ENCODE measurements at regions not wholly inside any gene's neighbourhood (a gene's known extent, or its start where the extent isn't known, plus 50 kb on each side); places are given as distances from the start of the nearest gene placed in this dataset.

GRCh38 chr20:11822540-11822794, 95.2 kb upstream of the BTBD3 start:
- no peak overlapping the region for H3K27ac ChIP-seq (ENCODE audit: low read depth, low read length)
- H3K9ac ChIP-seq (ENCODE audit: low read length in 5 of 5), result no peak overlapping the region
- H3K36me3 ChIP-seq (ENCODE audit: control insufficient read depth in 5 of 5, insufficient read depth in 5 of 5, low read length in 5 of 5), result no peaks in the 10 kb centered on the region
- H3K4me3 ChIP-seq (ENCODE audit: low read depth in 1 of 5, low read length in 5 of 5), result no peak overlapping the region
- H3K4me1 ChIP-seq (ENCODE audit: control insufficient read depth in 5 of 5, insufficient read depth in 5 of 5, low read length in 5 of 5), result no peaks in the 10 kb centered on the region
- no peaks in the 10 kb centered on the region for H3K9me3 ChIP-seq (ENCODE audit: control insufficient read depth in 5 of 5, low read length in 5 of 5)
- no peaks in the 10 kb centered on the region for H3K27me3 ChIP-seq (ENCODE audit: control insufficient read depth in 5 of 5, insufficient read depth in 4 of 5, low read length in 5 of 5)

DNA sequence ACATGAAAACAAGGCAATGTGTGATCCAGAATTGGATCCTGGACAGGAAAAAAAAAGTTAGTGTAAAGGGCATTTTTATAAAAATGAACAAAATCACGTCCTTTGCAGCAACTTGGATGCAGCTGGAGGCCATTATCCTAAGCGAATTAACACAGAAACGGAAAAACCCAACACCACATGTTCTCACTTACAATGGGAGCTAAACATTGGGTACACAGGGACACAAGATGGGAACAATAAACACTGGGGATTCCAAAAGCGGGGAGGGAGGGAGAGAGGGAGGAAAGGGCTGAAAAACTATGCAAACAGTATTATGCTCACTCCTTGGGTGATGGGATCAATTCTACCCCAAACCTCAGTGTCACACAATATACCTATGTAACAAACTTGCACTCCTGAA, 91.4 kb upstream of the BTBD3 start:
- H3K4me1 ChIP-seq (ENCODE audit: control insufficient read depth in 5 of 5, insufficient read depth in 5 of 5, low read length in 5 of 5), result no peaks in the 10 kb centered on the region
- H3K27me3 ChIP-seq (ENCODE audit: control insufficient read depth in 5 of 5, insufficient read depth in 4 of 5, low read length in 5 of 5), result no peaks in the 10 kb centered on the region
- H3K4me3 ChIP-seq (ENCODE audit: low read depth in 1 of 5, low read length in 5 of 5), result no peak overlapping the region
- H3K9me3 ChIP-seq (ENCODE audit: control insufficient read depth in 5 of 5, low read length in 5 of 5), result no peaks in the 10 kb centered on the region
- H3K27ac ChIP-seq (ENCODE audit: low read depth, low read length), result no peak overlapping the region
- H3K9ac ChIP-seq (ENCODE audit: low read length in 5 of 5), result no peak overlapping the region
- H3K36me3 ChIP-seq (ENCODE audit: control insufficient read depth in 5 of 5, insufficient read depth in 5 of 5, low read length in 5 of 5), result no peaks in the 10 kb centered on the region

- Histone ChIP-seq H3K9me3 (ENCODE audit: control insufficient read depth in 5 of 5, low read length in 5 of 5) (peaks cover 0 to 7% (median 4%) of the 10 kb centered on the region in 5 donors), H3K4me1 (ENCODE audit: control insufficient read depth in 5 of 5, insufficient read depth in 5 of 5, low read length in 5 of 5) (no peaks in the 10 kb centered on the region), H3K27me3 (ENCODE audit: control insufficient read depth in 5 of 5, insufficient read depth in 4 of 5, low read length in 5 of 5) (no peaks in the 10 kb centered on the region), H3K36me3 (ENCODE audit: control insufficient read depth in 5 of 5, insufficient read depth in 5 of 5, low read length in 5 of 5) (no peaks in the 10 kb centered on the region), H3K27ac (ENCODE audit: low read depth, low read length) (no peak overlapping the region), H3K4me3 (ENCODE audit: low read depth in 1 of 5, low read length in 5 of 5) (no peak overlapping the region), H3K9ac (ENCODE audit: low read length in 5 of 5) (no peak overlapping the region)
Measured at GRCh38 chr20:11832397-11832796, 85.3 kb upstream of the BTBD3 start.

DNA sequence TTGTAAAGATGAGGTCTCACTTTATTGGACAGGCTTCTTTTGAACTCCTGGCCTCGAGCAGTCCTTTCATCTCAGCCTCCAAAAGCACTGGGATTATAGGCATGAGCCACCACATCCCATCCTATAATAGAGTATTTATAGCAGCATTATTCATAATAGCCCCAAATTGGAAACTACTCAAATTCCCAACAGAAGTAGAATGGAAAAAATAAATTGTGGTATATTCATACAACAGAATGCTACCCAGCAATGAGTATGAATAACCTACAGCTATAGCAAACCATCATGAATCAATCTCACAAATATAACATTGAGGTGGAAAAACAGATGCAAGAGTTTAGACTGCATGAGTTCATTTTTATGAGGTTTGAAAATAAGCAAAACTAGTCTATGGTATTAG, 84.8 kb upstream of the BTBD3 start:
- no peaks in the 10 kb centered on the region for H3K4me1 ChIP-seq (ENCODE audit: control insufficient read depth in 5 of 5, insufficient read depth in 5 of 5, low read length in 5 of 5)

GRCh38 chr20:11833825-11834224, 83.9 kb upstream of the BTBD3 start:
- Histone ChIP-seq H3K4me3 (ENCODE audit: low read depth in 1 of 5, low read length in 5 of 5) (no peak overlapping the region), H3K9me3 (ENCODE audit: control insufficient read depth in 5 of 5, low read length in 5 of 5) (peaks cover 0 to 7% (median 4%) of the 10 kb centered on the region in 5 donors), H3K27ac (ENCODE audit: low read depth, low read length) (no peak overlapping the region), H3K4me1 (ENCODE audit: control insufficient read depth in 5 of 5, insufficient read depth in 5 of 5, low read length in 5 of 5) (no peaks in the 10 kb centered on the region), H3K9ac (ENCODE audit: low read length in 5 of 5) (no peak overlapping the region), H3K27me3 (ENCODE audit: control insufficient read depth in 5 of 5, insufficient read depth in 4 of 5, low read length in 5 of 5) (no peaks in the 10 kb centered on the region), H3K36me3 (ENCODE audit: control insufficient read depth in 5 of 5, insufficient read depth in 5 of 5, low read length in 5 of 5) (no peaks in the 10 kb centered on the region)

More for the DNA sequence above, 84.8 kb upstream of the BTBD3 start:
- H3K27ac ChIP-seq (ENCODE audit: low read depth, low read length), result no peak overlapping the region
- no peaks in the 10 kb centered on the region for H3K36me3 ChIP-seq (ENCODE audit: control insufficient read depth in 5 of 5, insufficient read depth in 5 of 5, low read length in 5 of 5)
- peaks cover 0 to 7% (median 4%) of the 10 kb centered on the region in 5 donors for H3K9me3 ChIP-seq (ENCODE audit: control insufficient read depth in 5 of 5, low read length in 5 of 5)
- H3K27me3 ChIP-seq (ENCODE audit: control insufficient read depth in 5 of 5, insufficient read depth in 4 of 5, low read length in 5 of 5), result no peaks in the 10 kb centered on the region
- no peak overlapping the region for H3K9ac ChIP-seq (ENCODE audit: low read length in 5 of 5)
- H3K4me3 ChIP-seq (ENCODE audit: low read depth in 1 of 5, low read length in 5 of 5), result no peak overlapping the region

DNA sequence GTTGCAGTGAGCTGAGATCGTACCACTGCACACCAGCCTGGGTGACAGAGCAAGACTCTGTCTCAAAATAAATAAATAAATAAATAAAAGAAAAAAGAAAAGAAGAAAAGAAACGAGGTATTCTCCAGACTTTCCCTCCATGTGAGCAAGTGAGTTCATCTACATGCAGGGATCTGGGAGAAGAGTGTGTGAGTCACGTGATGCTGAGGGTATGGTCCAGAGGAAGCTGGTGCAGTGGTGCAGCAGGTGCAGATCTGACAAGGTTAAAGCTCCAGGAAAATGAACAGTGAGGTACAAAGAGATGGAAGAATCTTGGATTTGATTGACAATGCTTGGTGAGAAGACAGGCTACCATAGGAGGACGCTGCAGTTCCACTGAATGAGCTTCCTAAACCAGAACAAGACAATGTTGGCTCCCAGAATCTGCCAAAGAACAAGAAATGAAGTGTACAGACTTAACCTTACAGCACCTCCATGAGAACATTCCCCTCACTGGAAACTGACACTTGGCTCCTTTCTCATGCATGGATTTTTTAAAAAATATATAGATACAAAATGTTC, 79.5 kb upstream of the BTBD3 start:
- Histone ChIP-seq H3K9me3 (ENCODE audit: control insufficient read depth in 5 of 5, low read length in 5 of 5) (peaks cover 0 to 7% (median 4%) of the 10 kb centered on the region in 5 donors), H3K27me3 (ENCODE audit: control insufficient read depth in 5 of 5, insufficient read depth in 4 of 5, low read length in 5 of 5) (no peaks in the 10 kb centered on the region), H3K27ac (ENCODE audit: low read depth, low read length) (no peak overlapping the region), H3K9ac (ENCODE audit: low read length in 5 of 5) (no peak overlapping the region), H3K36me3 (ENCODE audit: control insufficient read depth in 5 of 5, insufficient read depth in 5 of 5, low read length in 5 of 5) (no peaks in the 10 kb centered on the region), H3K4me1 (ENCODE audit: control insufficient read depth in 5 of 5, insufficient read depth in 5 of 5, low read length in 5 of 5) (no peaks in the 10 kb centered on the region), H3K4me3 (ENCODE audit: low read depth in 1 of 5, low read length in 5 of 5) (no peak overlapping the region)

DNA sequence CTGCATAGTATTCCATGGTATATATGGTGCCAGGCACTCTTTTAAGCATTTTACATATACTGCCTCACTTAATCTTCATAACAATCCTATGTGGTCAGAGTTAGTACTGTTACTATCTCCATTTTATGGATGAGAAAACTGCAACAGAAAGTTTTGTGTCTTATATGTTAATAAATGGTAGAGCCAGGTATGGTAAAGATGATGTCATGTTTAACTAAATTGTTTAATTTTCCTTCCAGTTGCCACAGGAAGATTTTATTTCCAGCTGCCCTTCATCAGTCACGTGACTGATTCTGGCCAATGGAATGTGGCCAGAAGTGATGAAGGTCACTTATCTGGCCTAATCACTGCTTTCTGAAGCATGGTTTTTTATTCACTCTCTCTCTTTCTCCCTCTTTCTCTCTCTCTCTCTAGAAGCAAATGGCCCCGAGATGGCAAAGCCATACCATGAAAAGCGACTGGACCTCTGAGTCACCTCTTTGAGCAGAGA, 75.7 kb upstream of the BTBD3 start:
- no peaks in the 10 kb centered on the region for H3K4me1 ChIP-seq (ENCODE audit: control insufficient read depth in 5 of 5, insufficient read depth in 5 of 5, low read length in 5 of 5)
- H3K27me3 ChIP-seq (ENCODE audit: control insufficient read depth in 5 of 5, insufficient read depth in 4 of 5, low read length in 5 of 5), result no peaks in the 10 kb centered on the region
- H3K27ac ChIP-seq (ENCODE audit: low read depth, low read length), result no peak overlapping the region

DNA sequence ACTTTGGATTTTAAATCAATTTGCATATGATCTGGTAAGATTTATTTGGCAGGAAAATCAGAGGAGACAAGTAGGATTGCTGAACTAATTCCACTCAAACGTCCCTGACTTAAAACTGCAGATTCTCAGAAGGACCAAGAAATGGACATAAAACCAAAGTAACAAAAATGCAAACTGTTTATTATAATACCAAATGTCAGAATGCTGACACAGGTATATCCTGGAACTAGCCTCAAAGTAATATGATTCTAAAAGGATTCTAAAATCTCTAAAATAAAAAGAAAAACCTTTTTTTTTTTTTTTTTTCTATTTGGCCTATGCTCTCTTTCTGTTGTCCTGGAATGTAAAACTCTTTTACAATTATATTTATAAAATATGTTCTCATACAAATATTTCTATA, 74.4 kb upstream of the BTBD3 start:
- H3K9me3 ChIP-seq (ENCODE audit: control insufficient read depth in 5 of 5, low read length in 5 of 5), result no peaks in the 10 kb centered on the region
- no peaks in the 10 kb centered on the region for H3K4me1 ChIP-seq (ENCODE audit: control insufficient read depth in 5 of 5, insufficient read depth in 5 of 5, low read length in 5 of 5)
- no peak overlapping the region for H3K27ac ChIP-seq (ENCODE audit: low read depth, low read length)
- no peak overlapping the region for H3K4me3 ChIP-seq (ENCODE audit: low read depth in 1 of 5, low read length in 5 of 5)
- no peaks in the 10 kb centered on the region for H3K27me3 ChIP-seq (ENCODE audit: control insufficient read depth in 5 of 5, insufficient read depth in 4 of 5, low read length in 5 of 5)
- no peaks in the 10 kb centered on the region for H3K36me3 ChIP-seq (ENCODE audit: control insufficient read depth in 5 of 5, insufficient read depth in 5 of 5, low read length in 5 of 5)
- H3K9ac ChIP-seq (ENCODE audit: low read length in 5 of 5), result no peak overlapping the region

More for the DNA sequence above, 75.7 kb upstream of the BTBD3 start:
- Histone ChIP-seq H3K4me3 (ENCODE audit: low read depth in 1 of 5, low read length in 5 of 5) (no peak overlapping the region), H3K9ac (ENCODE audit: low read length in 5 of 5) (no peak overlapping the region), H3K36me3 (ENCODE audit: control insufficient read depth in 5 of 5, insufficient read depth in 5 of 5, low read length in 5 of 5) (no peaks in the 10 kb centered on the region), H3K9me3 (ENCODE audit: control insufficient read depth in 5 of 5, low read length in 5 of 5) (no peaks in the 10 kb centered on the region)

GRCh38 chr20:11844691-11845090, 73.0 kb upstream of the BTBD3 start:
- H3K4me3 ChIP-seq (ENCODE audit: low read depth in 1 of 5, low read length in 5 of 5), result no peak overlapping the region
- no peaks in the 10 kb centered on the region for H3K9me3 ChIP-seq (ENCODE audit: control insufficient read depth in 5 of 5, low read length in 5 of 5)
- no peaks in the 10 kb centered on the region for H3K36me3 ChIP-seq (ENCODE audit: control insufficient read depth in 5 of 5, insufficient read depth in 5 of 5, low read length in 5 of 5)
- no peak overlapping the region for H3K9ac ChIP-seq (ENCODE audit: low read length in 5 of 5)
- H3K27ac ChIP-seq (ENCODE audit: low read depth, low read length), result no peak overlapping the region
- H3K27me3 ChIP-seq (ENCODE audit: control insufficient read depth in 5 of 5, insufficient read depth in 4 of 5, low read length in 5 of 5), result no peaks in the 10 kb centered on the region
- H3K4me1 ChIP-seq (ENCODE audit: control insufficient read depth in 5 of 5, insufficient read depth in 5 of 5, low read length in 5 of 5), result peaks cover 0 to 4% (median 0%) of the 10 kb centered on the region in 5 donors

GRCh38 chr20:11845340-11845739, 72.4 kb upstream of the BTBD3 start:
- no peak overlapping the region for H3K4me3 ChIP-seq (ENCODE audit: low read depth in 1 of 5, low read length in 5 of 5)
- H3K9ac ChIP-seq (ENCODE audit: low read length in 5 of 5), result no peak overlapping the region
- H3K27ac ChIP-seq (ENCODE audit: low read depth, low read length), result no peak overlapping the region
- peaks cover 0 to 10% (median 0%) of the 10 kb centered on the region in 5 donors for H3K4me1 ChIP-seq (ENCODE audit: control insufficient read depth in 5 of 5, insufficient read depth in 5 of 5, low read length in 5 of 5)
- no peaks in the 10 kb centered on the region for H3K9me3 ChIP-seq (ENCODE audit: control insufficient read depth in 5 of 5, low read length in 5 of 5)
- H3K27me3 ChIP-seq (ENCODE audit: control insufficient read depth in 5 of 5, insufficient read depth in 4 of 5, low read length in 5 of 5), result no peaks in the 10 kb centered on the region
- no peaks in the 10 kb centered on the region for H3K36me3 ChIP-seq (ENCODE audit: control insufficient read depth in 5 of 5, insufficient read depth in 5 of 5, low read length in 5 of 5)

DNA sequence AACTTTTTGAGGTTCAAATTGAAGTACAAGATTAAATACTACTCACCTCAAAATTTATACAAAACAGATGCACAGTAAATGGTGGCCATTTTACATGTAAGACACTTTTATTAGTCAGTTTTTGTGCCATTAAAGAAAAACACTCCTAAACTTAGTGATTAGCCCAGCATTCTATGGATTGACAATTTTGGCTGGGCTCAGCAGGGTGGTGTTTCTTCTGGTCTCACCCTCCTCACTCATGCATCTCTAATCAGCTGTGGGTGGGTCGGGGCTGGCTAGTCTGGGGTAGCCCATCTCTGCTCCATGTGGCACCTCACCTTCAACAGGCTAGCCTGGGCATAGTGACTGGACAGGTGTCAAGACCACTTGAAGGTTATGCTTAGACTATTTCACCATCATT, 71.6 kb upstream of the BTBD3 start:
- Histone ChIP-seq H3K9me3 (ENCODE audit: control insufficient read depth in 5 of 5, low read length in 5 of 5) (no peaks in the 10 kb centered on the region), H3K27me3 (ENCODE audit: control insufficient read depth in 5 of 5, insufficient read depth in 4 of 5, low read length in 5 of 5) (no peaks in the 10 kb centered on the region), H3K4me1 (ENCODE audit: control insufficient read depth in 5 of 5, insufficient read depth in 5 of 5, low read length in 5 of 5) (peaks cover 0 to 12% (median 0%) of the 10 kb centered on the region in 5 donors), H3K36me3 (ENCODE audit: control insufficient read depth in 5 of 5, insufficient read depth in 5 of 5, low read length in 5 of 5) (no peaks in the 10 kb centered on the region), H3K9ac (ENCODE audit: low read length in 5 of 5) (no peak overlapping the region), H3K4me3 (ENCODE audit: low read depth in 1 of 5, low read length in 5 of 5) (no peak overlapping the region), H3K27ac (ENCODE audit: low read depth, low read length) (no peak overlapping the region)

Measured in subcutaneous abdominal adipose tissue (tissue), 5 donors.